Fibroblast of lung (primary cell): ENCODE measurements at regions not wholly inside any gene's neighbourhood (a gene's known extent, or its start where the extent isn't known, plus 50 kb on each side); places are given as distances from the start of the nearest gene placed in this dataset.

Experiments
- DNase-seq, 2 donors: peaks; one replicate each; pipeline versions ENCODE4 v3.0.0 to v3.0.0-alpha.2; 2010; ENCODE audit warnings: low read depth in 2 of 2
- H2AFZ ChIP-seq: 2 replicates; pipeline ENCODE4 v1.5.1; 2012; ENCODE audit warnings: low read length, control low read depth, inconsistent platforms
- H3K27ac ChIP-seq: 2 replicates; pipeline ENCODE4 v1.5.1; 2011; ENCODE audit warnings: low read length, control low read depth; ENCODE audit not compliant: insufficient read depth
- H3K27me3 ChIP-seq: 2 replicates; pipeline ENCODE4 v1.5.1; 2011; ENCODE audit warnings: mild to moderate bottlenecking, low read length; ENCODE audit not compliant: control insufficient read depth, insufficient read depth
- H3K36me3 ChIP-seq: 2 replicates; pipeline ENCODE4 v1.5.1; 2011; ENCODE audit warnings: low read length; ENCODE audit not compliant: control insufficient read depth, insufficient read depth
- H3K4me1 ChIP-seq: 2 replicates; pipeline ENCODE4 v1.5.1; 2011; ENCODE audit warnings: low read length; ENCODE audit not compliant: control insufficient read depth, insufficient read depth; ENCODE audit errors: extremely low read depth
- H3K4me2 ChIP-seq: 2 replicates; pipeline ENCODE4 v1.5.1; 2011; ENCODE audit warnings: low read length, control low read depth; ENCODE audit not compliant: insufficient read depth; ENCODE audit errors: extremely low read depth
- H3K4me3 ChIP-seq, 4 experiments: fragments of 200-600 bp in 1 of 4; sonication (generic) in 1 of 4; replicated peaks in 1 of 4; 2 replicates each; pipeline ENCODE4 v1.5.1; 2011 to 2016; ENCODE audit warnings: low read length in 4 of 4, low read depth in 3 of 4, mild to moderate bottlenecking in 3 of 4, control low read depth in 2 of 4, inconsistent platforms in 1 of 4, mixed read lengths in 1 of 4; ENCODE audit not compliant: insufficient read depth in 1 of 4; ENCODE audit errors: control extremely low read depth in 1 of 4
- H3K79me2 ChIP-seq: 2 replicates; pipeline ENCODE4 v1.5.1; 2012; ENCODE audit warnings: mild to moderate bottlenecking, low read length, inconsistent platforms; ENCODE audit not compliant: control insufficient read depth, insufficient read depth
- H3K9ac ChIP-seq: 2 replicates; pipeline ENCODE4 v1.5.1; 2011; ENCODE audit warnings: mild to moderate bottlenecking, low read length, control low read depth; ENCODE audit not compliant: insufficient read depth
- H3K9me3 ChIP-seq: 2 replicates; pipeline ENCODE4 v1.5.1; 2012; ENCODE audit warnings: low read depth, low read length; ENCODE audit not compliant: control insufficient read depth, insufficient read depth
- H4K20me1 ChIP-seq: 2 replicates; pipeline ENCODE4 v1.5.1; 2011; ENCODE audit warnings: low read length; ENCODE audit not compliant: control insufficient read depth, insufficient read depth; ENCODE audit errors: extremely low read depth
- CTCF ChIP-seq, 2 donors: IDR thresholded peaks in 1 of 2; conservative IDR thresholded peaks in 1 of 2; 1 replicate in 1 of 2; 2 replicates in 1 of 2; pipeline ENCODE4 v1.5.1; 2011 to 2012; ENCODE audit warnings: low read length in 2 of 2, control low read depth in 1 of 2, inconsistent platforms in 1 of 2, low read depth in 1 of 2, mild to moderate bottlenecking in 1 of 2
- EZH2 ChIP-seq: IDR thresholded peaks from 2 replicates; pipeline ENCODE4 v1.5.1; 2012; ENCODE audit warnings: low read length, control low read depth, mild to moderate bottlenecking; ENCODE audit errors: missing control alignments

- H3K4me2 ChIP-seq, result no peak overlapping the region
- H3K27me3 ChIP-seq, result no peaks in the 10 kb centered on the region
- no peaks in the 10 kb centered on the region for H3K79me2 ChIP-seq
- TF ChIP-seq EZH2, result no peak
- no peak for TF ChIP-seq CTCF (conservative IDR thresholded peaks at IDR 0.05 in 1 of 2, IDR thresholded peaks at IDR 0.05 in 1 of 2; ENCODE audit: low read depth in 1 of 2, low read length in 2 of 2)
- H3K4me3 ChIP-seq, result no peak overlapping the region
- DNase-seq, result no peak
- H3K4me1 ChIP-seq, result no peaks in the 10 kb centered on the region
- H2AFZ ChIP-seq, result no peak overlapping the region
- no peaks in the 10 kb centered on the region for H4K20me1 ChIP-seq
- H3K27ac ChIP-seq, result no peak overlapping the region
- no peaks in the 10 kb centered on the region for H3K9me3 ChIP-seq
- no peak overlapping the region for H3K9ac ChIP-seq
- H3K36me3 ChIP-seq, result no peaks in the 10 kb centered on the region
Measured at GRCh38 chr21:22579741-22580140, 1581.5 kb downstream of the NCAM2 start.

- Histone ChIP-seq H3K27me3 (no peaks in the 10 kb centered on the region), H4K20me1 (no peaks in the 10 kb centered on the region), H2AFZ (no peak overlapping the region), H3K79me2 (no peaks in the 10 kb centered on the region), H3K4me1 (no peaks in the 10 kb centered on the region), H3K27ac (no peak overlapping the region), H3K9me3 (no peaks in the 10 kb centered on the region), H3K4me3 (no peak overlapping the region), H3K4me2 (no peak overlapping the region), H3K9ac (no peak overlapping the region), H3K36me3 (no peaks in the 10 kb centered on the region)
- TF ChIP-seq CTCF (conservative IDR thresholded peaks at IDR 0.05 in 1 of 2, IDR thresholded peaks at IDR 0.05 in 1 of 2; ENCODE audit: low read depth in 1 of 2, low read length in 2 of 2) (no peak), EZH2 (no peak)
- no peak for DNase-seq
Measured at GRCh38 chr21:22582026-22582425, 1583.8 kb downstream of the NCAM2 start.

- no peak overlapping the region for H2AFZ ChIP-seq
- no peaks in the 10 kb centered on the region for H3K79me2 ChIP-seq
- H3K4me1 ChIP-seq, result no peaks in the 10 kb centered on the region
- no peak for DNase-seq
- H3K9ac ChIP-seq, result no peak overlapping the region
- H3K27me3 ChIP-seq, result no peaks in the 10 kb centered on the region
- TF ChIP-seq CTCF (conservative IDR thresholded peaks at IDR 0.05 in 1 of 2, IDR thresholded peaks at IDR 0.05 in 1 of 2; ENCODE audit: low read depth in 1 of 2, low read length in 2 of 2) (no peak), EZH2 (no peak)
- no peak overlapping the region for H3K27ac ChIP-seq
- no peak overlapping the region for H3K4me2 ChIP-seq
- no peak overlapping the region for H3K4me3 ChIP-seq
- H3K36me3 ChIP-seq, result no peaks in the 10 kb centered on the region
- no peaks in the 10 kb centered on the region for H3K9me3 ChIP-seq
- no peaks in the 10 kb centered on the region for H4K20me1 ChIP-seq
Measured at GRCh38 chr21:22584308-22584707, 1586.1 kb downstream of the NCAM2 start.
